Esophagus muscularis mucosa (tissue), 4 donors: ENCODE measurements at regions not wholly inside any gene's neighbourhood (a gene's known extent, or its start where the extent isn't known, plus 50 kb on each side); places are given as distances from the start of the nearest gene placed in this dataset.

Source experiments
- DNase-seq: peaks from one replicate; pipeline ENCODE4 v3.0.0-alpha.2; 2017; ENCODE audit errors: extremely low spot score
- H3K27ac ChIP-seq, 4 donors: fragments of 200-600 bp; sonication (generic); replicated peaks in 1 of 4; 1 replicate in 3 of 4; 2 replicates in 1 of 4; pipeline ENCODE4 v1.5.1; 2016 to 2019; ENCODE audit warnings: mild to moderate bottlenecking in 1 of 4
- H3K27me3 ChIP-seq, 4 donors: fragments of 200-600 bp; sonication (generic); one replicate each; pipeline versions ENCODE4 v1.5.1 to v1.6.0; 2016 to 2019
- H3K36me3 ChIP-seq, 4 donors: fragments of 200-600 bp; sonication (generic); one replicate each; pipeline ENCODE4 v1.5.1; 2016 to 2019
- H3K4me1 ChIP-seq, 4 donors: fragments of 200-600 bp; sonication (generic); one replicate each; pipeline ENCODE4 v1.5.1; 2016 to 2019
- H3K4me3 ChIP-seq, 4 donors: fragments of 200-600 bp; sonication (generic); 1 replicate in 2 of 4; 2 replicates in 2 of 4; pipeline ENCODE4 v1.5.1; 2016 to 2019; ENCODE audit warnings: mild to moderate bottlenecking in 4 of 4, moderate library complexity in 1 of 4
- H3K9me3 ChIP-seq, 4 donors: fragments of 200-600 bp; sonication (generic); 1 replicate in 3 of 4; 2 replicates in 1 of 4; pipeline ENCODE4 v1.5.1; 2016 to 2019
- EP300 ChIP-seq: sonication (generic); formaldehyde crosslinking; IDR thresholded peaks from one replicate; pipeline ENCODE4 v1.6.1; 2017; ENCODE audit warnings: antibody characterized with exemption
- POLR2A ChIP-seq: fragments of 450-650 bp; IDR thresholded peaks from one replicate; pipeline ENCODE4 v1.6.1; 2017; ENCODE audit warnings: antibody characterized with exemption, moderate library complexity, mild to moderate bottlenecking, low read depth
- POLR2AphosphoS5 ChIP-seq, 2 donors: sonication (generic); formaldehyde crosslinking; IDR thresholded peaks; one replicate each; pipeline ENCODE4 v1.6.1; 2017; ENCODE audit warnings: antibody characterized with exemption in 2 of 2
- WGBS: methylation state at CpG from one replicate; pipeline ENCODE4 v1.1.5; 2018; 5-methylcytosine and 5-hydroxymethylcytosine counted together
- intact Hi-C: fragments of 100-400 bp; cut with DNase I; formaldehyde crosslinking; loops from one replicate; pipeline ENCODE4 v1.15.1; 2023
- TF ChIP-seq, protein P1 (sequence below), 3 experiments: fragments of 200-600 bp in 2 of 3; fragments of 450-650 bp in 1 of 3; sonication (generic) in 2 of 3; IDR thresholded peaks; one replicate each; pipeline ENCODE4 v1.5.1; 2017 to 2019; ENCODE audit warnings: antibody characterized with exemption in 3 of 3, mild to moderate bottlenecking in 2 of 3, moderate library complexity in 1 of 3

DNA sequence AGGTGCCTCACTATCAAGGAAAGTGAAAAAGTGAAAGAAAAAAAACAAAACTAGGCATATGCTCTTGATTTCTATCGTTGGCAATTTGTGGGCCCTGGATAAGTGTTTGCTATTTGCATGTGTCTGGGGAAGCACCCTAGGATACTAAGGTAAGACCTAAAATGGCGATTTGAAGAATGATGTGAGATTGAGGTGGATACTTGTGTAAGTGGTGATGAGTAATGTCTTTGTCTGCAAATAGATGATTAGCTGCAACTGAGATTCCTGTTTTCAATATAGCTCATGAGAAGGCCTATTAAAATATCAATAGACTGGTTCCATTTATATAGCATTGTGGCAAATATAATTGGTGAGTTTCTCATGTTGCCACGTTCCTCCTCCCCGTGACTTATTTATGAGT is 261.7 kb downstream of the NEDD1 start:
- intact Hi-C loops, result no loop called here
- TF ChIP-seq, protein P1, sequence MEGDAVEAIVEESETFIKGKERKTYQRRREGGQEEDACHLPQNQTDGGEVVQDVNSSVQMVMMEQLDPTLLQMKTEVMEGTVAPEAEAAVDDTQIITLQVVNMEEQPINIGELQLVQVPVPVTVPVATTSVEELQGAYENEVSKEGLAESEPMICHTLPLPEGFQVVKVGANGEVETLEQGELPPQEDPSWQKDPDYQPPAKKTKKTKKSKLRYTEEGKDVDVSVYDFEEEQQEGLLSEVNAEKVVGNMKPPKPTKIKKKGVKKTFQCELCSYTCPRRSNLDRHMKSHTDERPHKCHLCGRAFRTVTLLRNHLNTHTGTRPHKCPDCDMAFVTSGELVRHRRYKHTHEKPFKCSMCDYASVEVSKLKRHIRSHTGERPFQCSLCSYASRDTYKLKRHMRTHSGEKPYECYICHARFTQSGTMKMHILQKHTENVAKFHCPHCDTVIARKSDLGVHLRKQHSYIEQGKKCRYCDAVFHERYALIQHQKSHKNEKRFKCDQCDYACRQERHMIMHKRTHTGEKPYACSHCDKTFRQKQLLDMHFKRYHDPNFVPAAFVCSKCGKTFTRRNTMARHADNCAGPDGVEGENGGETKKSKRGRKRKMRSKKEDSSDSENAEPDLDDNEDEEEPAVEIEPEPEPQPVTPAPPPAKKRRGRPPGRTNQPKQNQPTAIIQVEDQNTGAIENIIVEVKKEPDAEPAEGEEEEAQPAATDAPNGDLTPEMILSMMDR (IDR thresholded peaks at IDR 0.05), result no peak
- TF ChIP-seq EP300, result no peak
- no peak for TF ChIP-seq POLR2A
- TF ChIP-seq POLR2AphosphoS5 (IDR thresholded peaks at IDR 0.05), result no peak
- Histone ChIP-seq H3K27ac (no peak overlapping the region), H3K36me3 (no peaks in the 10 kb centered on the region), H3K9me3 (no peaks in the 10 kb centered on the region), H3K27me3 (no peaks in the 10 kb centered on the region), H3K4me1 (peaks cover 0 to 8% (median 0%) of the 10 kb centered on the region in 4 donors), H3K4me3 (no peak overlapping the region)
- no peak for DNase-seq
- WGBS, result 88% methylated on average over 4 of the region's 4 CpGs

DNA sequence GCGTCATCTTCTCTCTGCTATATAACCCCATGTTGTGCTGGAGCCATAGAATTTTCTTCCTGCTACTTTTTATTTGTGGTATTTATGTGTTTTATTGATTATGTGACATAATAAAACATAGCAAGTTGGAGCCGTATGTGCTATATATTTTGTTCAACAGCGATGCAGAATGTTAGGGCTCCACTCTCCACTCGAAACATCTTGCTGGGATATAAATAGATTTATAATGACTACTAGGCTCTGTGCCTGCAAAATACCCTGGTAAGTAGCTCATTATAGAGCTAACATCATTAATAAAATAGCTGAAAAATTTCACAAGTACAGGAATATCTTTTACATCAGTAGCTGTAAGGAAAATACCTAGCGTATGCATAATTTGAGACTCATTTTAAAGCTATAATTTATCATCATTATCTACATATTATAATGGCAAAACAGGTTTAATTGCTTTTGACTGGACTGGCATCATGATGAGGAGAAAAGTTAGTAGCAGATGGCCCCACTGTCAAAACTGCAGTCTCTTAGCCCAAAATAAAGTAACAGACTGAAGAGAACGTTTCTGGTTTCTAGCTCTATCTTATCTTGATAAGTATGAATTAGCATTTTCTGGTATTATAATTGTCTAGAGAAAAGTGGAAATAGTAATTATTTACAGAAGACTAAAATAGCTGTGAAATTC is 263.0 kb downstream of the NEDD1 start:
- DNase-seq, result no peak
- Histone ChIP-seq H3K36me3 (no peaks in the 10 kb centered on the region), H3K4me1 (peaks cover 0 to 8% (median 0%) of the 10 kb centered on the region in 4 donors), H3K27me3 (no peaks in the 10 kb centered on the region), H3K4me3 (no peak overlapping the region), H3K27ac (no peak overlapping the region), H3K9me3 (no peaks in the 10 kb centered on the region)
- intact Hi-C loops, result no loop called here
- TF ChIP-seq, protein P1 (IDR thresholded peaks at IDR 0.05), result no peak
- TF ChIP-seq POLR2A (no peak), POLR2AphosphoS5 (IDR thresholded peaks at IDR 0.05) (no peak), EP300 (no peak)
- WGBS, result 44% methylated on average over 6 of the region's 6 CpGs

DNA sequence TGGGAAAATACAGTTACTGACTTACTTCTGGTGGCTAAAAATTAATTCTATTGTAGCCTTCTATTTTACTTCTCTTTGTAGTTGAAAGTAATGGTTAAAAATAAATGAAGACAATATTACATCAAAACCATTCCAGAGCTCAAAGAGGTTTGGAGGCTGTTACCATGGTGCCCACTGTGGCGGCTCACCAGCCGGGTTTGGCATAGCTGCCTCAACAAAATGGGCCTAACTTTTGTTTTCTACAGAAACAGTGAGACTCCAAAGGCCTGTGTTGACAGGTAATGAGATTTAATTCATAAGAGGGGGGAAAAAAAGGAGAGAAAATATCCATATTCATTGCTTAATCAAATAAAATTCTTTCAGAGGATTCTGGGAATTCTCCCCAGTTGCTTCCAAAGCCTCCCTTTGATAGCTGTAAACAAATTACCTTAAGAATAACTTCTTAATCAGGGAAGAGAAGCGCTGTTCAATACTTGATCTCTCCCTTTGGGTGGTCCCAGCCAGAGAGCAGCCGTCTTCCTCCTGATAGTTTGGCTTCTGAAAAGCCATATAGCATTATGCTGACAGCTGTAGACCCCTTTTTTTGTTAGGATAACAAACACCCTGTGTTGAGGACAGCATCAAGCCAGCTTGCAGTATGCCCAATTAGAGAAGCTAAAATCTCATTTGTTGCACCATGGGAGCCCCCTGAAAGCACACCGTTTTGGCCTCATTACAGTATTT is 266.8 kb downstream of the NEDD1 start:
- no peaks in the 10 kb centered on the region for H3K27me3 ChIP-seq
- DNase-seq, result no peak
- peaks cover 0 to 8% (median 0%) of the 10 kb centered on the region in 4 donors for H3K4me1 ChIP-seq
- H3K9me3 ChIP-seq, result no peaks in the 10 kb centered on the region
- H3K4me3 ChIP-seq, result no peak overlapping the region
- H3K27ac ChIP-seq, result no peak overlapping the region
- TF ChIP-seq, protein P1 (IDR thresholded peaks at IDR 0.05), result no peak
- TF ChIP-seq EP300, result no peak
- intact Hi-C loops, result no loop called here
- H3K36me3 ChIP-seq, result no peaks in the 10 kb centered on the region
- WGBS, result 75% methylated on average over 5 of the region's 5 CpGs

DNA sequence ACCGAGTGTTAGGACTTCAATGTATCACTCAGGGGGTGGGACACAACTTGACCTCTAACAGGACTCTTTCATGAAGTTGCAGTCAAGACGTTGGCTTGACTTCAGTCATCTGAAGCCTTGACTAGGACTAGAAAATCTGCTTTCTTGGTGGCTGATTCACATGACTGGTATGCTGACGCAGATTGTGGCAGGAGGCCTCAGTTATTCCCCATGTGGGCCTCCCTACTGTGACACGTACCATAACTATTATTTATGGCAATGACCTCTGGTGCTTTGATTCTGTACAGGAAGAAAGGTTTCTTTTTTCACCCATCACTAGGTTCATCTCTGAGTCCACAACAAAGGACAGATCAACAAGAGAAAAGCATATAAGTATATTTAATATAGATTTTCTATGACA is 270.4 kb downstream of the NEDD1 start:
- no peaks in the 10 kb centered on the region for H3K27me3 ChIP-seq
- no peak overlapping the region for H3K4me3 ChIP-seq

More for the DNA sequence above, 270.4 kb downstream of the NEDD1 start:
- WGBS, result 94% methylated on average over 4 of the region's 4 CpGs
- intact Hi-C loops, result no loop called here
- Histone ChIP-seq H3K36me3 (no peaks in the 10 kb centered on the region), H3K4me1 (no peaks in the 10 kb centered on the region), H3K9me3 (no peaks in the 10 kb centered on the region), H3K27ac (no peak overlapping the region)
- TF ChIP-seq, protein P1 (IDR thresholded peaks at IDR 0.05), result no peak
- TF ChIP-seq POLR2A (no peak), EP300 (no peak), POLR2AphosphoS5 (IDR thresholded peaks at IDR 0.05) (no peak)
- DNase-seq, result no peak
